SK-N-SH (cell line): ENCODE measurements at regions not wholly inside any gene's neighbourhood (a gene's known extent, or its start where the extent isn't known, plus 50 kb on each side); places are given as distances from the start of the nearest gene placed in this dataset.

ENCODE experiments used
- CTCF ChIA-PET: fragments of 300-600, 350-600 bp; formaldehyde crosslinking; extraction: SDS; loops from one replicate; lab custom pipeline; 2021; lab: Yijun Ruan, JAX
- POLR2A ChIA-PET: fragments of 350-600 bp; sonication (Branson Sonifier 250); formaldehyde crosslinking; extraction: SDS; loops from one replicate; lab custom pipeline; 2020; ENCODE audit warnings: antibody characterized with exemption, inconsistent platforms; lab: Yijun Ruan, JAX
- DNase-seq: peaks from one replicate; pipeline ENCODE4 v3.0.0; 2012
- H2AFZ ChIP-seq: fragments of 200-600 bp; sonication (generic); 2 replicates; pipeline ENCODE4 v1.8.1; 2016; ENCODE audit warnings: antibody characterized with exemption, mild to moderate bottlenecking, low read depth
- H3F3A ChIP-seq: fragments of 200-600 bp; sonication (generic); replicated peaks from 2 replicates; pipeline ENCODE3; 2016; ENCODE audit warnings: antibody characterized with exemption, mild to moderate bottlenecking; ENCODE audit not compliant: insufficient read depth
- H3K27ac ChIP-seq, 2 experiments: fragments of 200-500 bp in 1 of 2; fragments of 200-600 bp in 1 of 2; sonication (Bioruptor generic) in 1 of 2; sonication (generic), shearing (Covaris generic) in 1 of 2; 2 replicates each; pipeline versions ENCODE4 v1.5.1 to v1.6.1; 2014 to 2016; ENCODE audit warnings: low read depth in 2 of 2, inconsistent platforms in 1 of 2, low read length in 1 of 2, mild to moderate bottlenecking in 1 of 2, mixed read lengths in 1 of 2
- H3K27me3 ChIP-seq: fragments of 200-600 bp; sonication (generic), shearing (Covaris generic); 2 replicates; pipeline ENCODE4 v1.6.1; 2016; ENCODE audit warnings: mixed run types; ENCODE audit not compliant: insufficient read depth
- H3K36me3 ChIP-seq, 2 experiments: fragments of 200-500 bp in 1 of 2; fragments of 200-600 bp in 1 of 2; sonication (Bioruptor generic) in 1 of 2; sonication (generic) in 1 of 2; replicated peaks in 1 of 2; 2 replicates each; pipeline versions ENCODE3 to v1.5.1; 2014 to 2016; ENCODE audit warnings: low read length in 1 of 2, mild to moderate bottlenecking in 1 of 2; ENCODE audit not compliant: insufficient read depth in 2 of 2, control insufficient read depth in 1 of 2
- H3K4me1 ChIP-seq, 2 experiments: fragments of 200-500 bp in 1 of 2; fragments of 200-600 bp in 1 of 2; sonication (Bioruptor generic) in 1 of 2; sonication (generic), shearing (Covaris generic) in 1 of 2; 2 replicates each; pipeline versions ENCODE4 v1.5.1 to v1.6.1; 2014 to 2016; ENCODE audit warnings: low read depth in 1 of 2, low read length in 1 of 2, mixed run types in 1 of 2; ENCODE audit not compliant: insufficient read depth in 2 of 2, control insufficient read depth in 1 of 2
- H3K4me2 ChIP-seq: fragments of 200-600 bp; sonication (generic), shearing (Covaris generic); 2 replicates; pipeline ENCODE4 v1.6.1; 2017; ENCODE audit warnings: mixed run types
- H3K4me3 ChIP-seq, 2 experiments: fragments of 200-500 bp in 1 of 2; fragments of 200-600 bp in 1 of 2; sonication (Bioruptor generic) in 1 of 2; sonication (generic), shearing (Covaris generic) in 1 of 2; 2 replicates each; pipeline versions ENCODE4 v1.5.1 to v1.8.1; 2014 to 2016; ENCODE audit warnings: low read depth in 2 of 2, inconsistent platforms in 1 of 2, low read length in 1 of 2, mild to moderate bottlenecking in 1 of 2, mixed read lengths in 1 of 2, moderate library complexity in 1 of 2
- H3K79me2 ChIP-seq: fragments of 200-600 bp; sonication (generic); 2 replicates; pipeline ENCODE4 v1.8.1; 2017; ENCODE audit warnings: mild to moderate bottlenecking; ENCODE audit not compliant: insufficient read depth
- H3K9ac ChIP-seq: fragments of 200-600 bp; sonication (generic); 2 replicates; pipeline ENCODE4 v1.6.1; 2017; ENCODE audit warnings: mixed run types
- H3K9me2 ChIP-seq: fragments of 200-600 bp; sonication (generic); 2 replicates; pipeline ENCODE4 v1.6.1; 2017; ENCODE audit warnings: mixed run types
- H3K9me3 ChIP-seq: fragments of 200-600 bp; sonication (generic); 2 replicates; pipeline ENCODE4 v1.6.1; 2017; ENCODE audit warnings: mixed run types, mild to moderate bottlenecking, moderate library complexity
- H4K20me1 ChIP-seq: fragments of 200-600 bp; sonication (generic); 2 replicates; pipeline ENCODE4 v1.6.1; 2017; ENCODE audit warnings: mild to moderate bottlenecking, mixed run types; ENCODE audit not compliant: insufficient read depth
- CTCF ChIP-seq: fragments of 200-600 bp; sonication (generic); IDR thresholded peaks from 2 replicates; pipeline ENCODE4 v1.6.1; 2017; ENCODE audit warnings: antibody characterized with exemption, mild to moderate bottlenecking, moderate library complexity
- ELF1 ChIP-seq: IDR thresholded peaks from 2 replicates; pipeline ENCODE4 v1.4.0; 2012
- EP300 ChIP-seq, 2 experiments: IDR thresholded peaks; 2 replicates each; pipeline versions ENCODE4 v1.4.0 to v1.6.1; 2012; ENCODE audit warnings: borderline replicate concordance in 1 of 2, low read depth in 1 of 2, low read length in 1 of 2
- GABPA ChIP-seq: IDR thresholded peaks from 2 replicates; pipeline ENCODE4 v1.4.0; 2012; ENCODE audit warnings: low read depth, mild to moderate bottlenecking
- GATA2 ChIP-seq: sonication (generic); formaldehyde crosslinking; IDR thresholded peaks from 2 replicates; pipeline ENCODE4 v1.5.0; 2020; ENCODE audit warnings: mild to moderate bottlenecking, missing genetic modification reagents
- NFIC ChIP-seq: IDR thresholded peaks from 2 replicates; pipeline ENCODE4 v1.4.0; 2012; ENCODE audit warnings: borderline replicate concordance
- POLR2AphosphoS5 ChIP-seq: IDR thresholded peaks from 2 replicates; pipeline ENCODE4 v1.6.1; 2012; ENCODE audit warnings: low read depth, low read length
- RAD21 ChIP-seq: IDR thresholded peaks from 2 replicates; pipeline ENCODE4 v1.6.1; 2012; ENCODE audit warnings: mild to moderate bottlenecking, low read length
- RCOR1 ChIP-seq: fragments of 150-350 bp; IDR thresholded peaks from 2 replicates; pipeline ENCODE4 v1.6.1; 2017; ENCODE audit warnings: antibody characterized with exemption, low read length
- RXRA ChIP-seq: IDR thresholded peaks from 2 replicates; pipeline ENCODE4 v1.4.0; 2012; ENCODE audit warnings: low read depth, mild to moderate bottlenecking, borderline replicate concordance
- SMC3 ChIP-seq: IDR thresholded peaks from 2 replicates; pipeline ENCODE4 v1.6.1; 2012; ENCODE audit warnings: low read depth, low read length, improper control_type of control experiment
- TAF1 ChIP-seq: IDR thresholded peaks from 2 replicates; pipeline ENCODE4 v1.6.1; 2012; ENCODE audit warnings: low read depth, mild to moderate bottlenecking, low read length, moderate library complexity, borderline replicate concordance
- TEAD4 ChIP-seq: IDR thresholded peaks from 2 replicates; pipeline ENCODE4 v1.4.0; 2012; ENCODE audit warnings: mild to moderate bottlenecking, borderline replicate concordance; ENCODE audit not compliant: insufficient read depth
- YY1 ChIP-seq: IDR thresholded peaks from 2 replicates; pipeline ENCODE4 v1.4.0; 2012; ENCODE audit warnings: low read depth, mild to moderate bottlenecking
- WGBS: methylation state at CpG from one replicate; pipeline ENCODE4 v1.1.6; 2017; ENCODE audit warnings: low lambda C conversion rate; 5-methylcytosine and 5-hydroxymethylcytosine counted together
- TF ChIP-seq, protein P1 (sequence below): IDR thresholded peaks from 2 replicates; pipeline ENCODE4 v1.4.0; 2012; ENCODE audit warnings: low read depth, borderline replicate concordance
- TF ChIP-seq, protein P2 (sequence below): IDR thresholded peaks from 2 replicates; pipeline ENCODE4 v1.4.0; 2012; ENCODE audit warnings: low read depth, borderline replicate concordance
- TF ChIP-seq, protein P3 (sequence below): fragments of 150-350 bp; IDR thresholded peaks from 2 replicates; pipeline ENCODE4 v1.6.1; 2016; ENCODE audit warnings: mild to moderate bottlenecking, low read depth, low read length
- TF ChIP-seq, protein P4 (sequence below): IDR thresholded peaks from 2 replicates; pipeline ENCODE4 v1.4.0; 2012; ENCODE audit warnings: low read depth

- TF ChIP-seq, protein P1, sequence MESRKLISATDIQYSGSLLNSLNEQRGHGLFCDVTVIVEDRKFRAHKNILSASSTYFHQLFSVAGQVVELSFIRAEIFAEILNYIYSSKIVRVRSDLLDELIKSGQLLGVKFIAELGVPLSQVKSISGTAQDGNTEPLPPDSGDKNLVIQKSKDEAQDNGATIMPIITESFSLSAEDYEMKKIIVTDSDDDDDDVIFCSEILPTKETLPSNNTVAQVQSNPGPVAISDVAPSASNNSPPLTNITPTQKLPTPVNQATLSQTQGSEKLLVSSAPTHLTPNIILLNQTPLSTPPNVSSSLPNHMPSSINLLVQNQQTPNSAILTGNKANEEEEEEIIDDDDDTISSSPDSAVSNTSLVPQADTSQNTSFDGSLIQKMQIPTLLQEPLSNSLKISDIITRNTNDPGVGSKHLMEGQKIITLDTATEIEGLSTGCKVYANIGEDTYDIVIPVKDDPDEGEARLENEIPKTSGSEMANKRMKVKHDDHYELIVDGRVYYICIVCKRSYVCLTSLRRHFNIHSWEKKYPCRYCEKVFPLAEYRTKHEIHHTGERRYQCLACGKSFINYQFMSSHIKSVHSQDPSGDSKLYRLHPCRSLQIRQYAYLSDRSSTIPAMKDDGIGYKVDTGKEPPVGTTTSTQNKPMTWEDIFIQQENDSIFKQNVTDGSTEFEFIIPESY: no peak
- no peak for TF ChIP-seq TAF1
- TF ChIP-seq GATA2 (CRISPR knock-in tag): no peak
- TF ChIP-seq, protein P2, sequence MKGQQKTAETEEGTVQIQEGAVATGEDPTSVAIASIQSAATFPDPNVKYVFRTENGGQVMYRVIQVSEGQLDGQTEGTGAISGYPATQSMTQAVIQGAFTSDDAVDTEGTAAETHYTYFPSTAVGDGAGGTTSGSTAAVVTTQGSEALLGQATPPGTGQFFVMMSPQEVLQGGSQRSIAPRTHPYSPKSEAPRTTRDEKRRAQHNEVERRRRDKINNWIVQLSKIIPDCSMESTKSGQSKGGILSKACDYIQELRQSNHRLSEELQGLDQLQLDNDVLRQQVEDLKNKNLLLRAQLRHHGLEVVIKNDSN: no peak
These were observed 510.2 kb downstream of the KCNT2 start (continued) for GRCh38 chr1:196098000-196098399.

- DNase-seq: no peak
- TF ChIP-seq EP300 (IDR thresholded peaks at IDR 0.05; ENCODE audit: borderline replicate concordance in 1 of 2, low read depth in 1 of 2, low read length in 1 of 2) (no peak), RXRA (no peak), GABPA (no peak), RAD21 (no peak), TEAD4 (no peak)
- Histone ChIP-seq H3F3A (no peaks in the 10 kb centered on the region), H3K27me3 (no peaks in the 10 kb centered on the region), H3K4me1 (no peaks in the 10 kb centered on the region), H3K9me2 (no peaks in the 10 kb centered on the region), H3K4me2 (no peak overlapping the region), H3K9ac (no peak overlapping the region), H4K20me1 (no peaks in the 10 kb centered on the region), H3K36me3 (no peaks in the 10 kb centered on the region), H3K79me2 (no peaks in the 10 kb centered on the region), H2AFZ (no peak overlapping the region), H3K27ac (no peak overlapping the region), H3K4me3 (no peak overlapping the region), H3K9me3 (no peaks in the 10 kb centered on the region)
- 68% methylated on average over 1 of the region's 1 CpG for WGBS
- ChIA-PET POLR2A (no interaction called here), CTCF (no interaction called here)
These were observed 513.4 kb downstream of the KCNT2 start for GRCh38 chr1:196094821-196095220.

DNA sequence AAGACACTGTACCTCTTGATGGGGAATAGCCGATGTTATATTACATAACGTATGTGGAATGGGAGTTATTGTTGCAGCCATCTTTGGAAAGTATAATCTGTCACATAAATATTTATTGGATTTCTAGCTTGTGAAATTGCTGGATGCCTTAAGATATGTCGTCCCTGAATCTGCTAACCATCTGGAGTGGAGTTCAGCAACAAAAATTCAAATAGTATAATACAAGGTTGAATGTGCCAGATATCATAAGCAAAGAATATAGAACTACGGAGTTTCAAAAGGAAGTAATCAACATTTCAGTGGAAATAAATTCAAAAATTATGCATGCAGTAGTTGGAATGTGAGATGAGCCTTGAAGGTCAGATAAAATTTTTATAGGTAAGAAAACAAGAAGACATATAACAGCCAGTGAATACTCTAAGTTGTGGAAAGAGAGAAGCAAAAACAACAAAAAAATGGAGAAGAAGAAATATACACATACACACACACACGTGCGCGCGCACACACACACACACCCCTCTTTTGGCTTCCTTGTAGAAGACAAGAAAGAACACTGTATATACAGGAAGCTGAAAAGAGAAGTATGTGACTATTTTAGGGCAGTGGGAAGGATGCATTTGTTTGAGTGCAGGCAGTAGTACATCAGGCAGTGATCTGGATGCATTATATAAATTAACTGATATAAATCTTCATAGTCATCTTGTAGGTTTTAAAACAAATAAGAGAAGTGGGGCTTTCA lies 516.7 kb downstream of the KCNT2 start:
- no peaks in the 10 kb centered on the region for H3K9me3 ChIP-seq
- H4K20me1 ChIP-seq: no peaks in the 10 kb centered on the region
- no peak overlapping the region for H2AFZ ChIP-seq
- no peaks in the 10 kb centered on the region for H3K27me3 ChIP-seq
- ChIA-PET CTCF (interaction anchor here (1.0 to 1.2 kb wide), 2 partner anchors 13 to 57 kb away, joined by 3 to 4 read pairs; no protein-coding TSS in a partner anchor), POLR2A (no interaction called here)
- 86% methylated on average over 8 of the region's 8 CpGs for WGBS
- H3K9me2 ChIP-seq: no peaks in the 10 kb centered on the region
- no peak overlapping the region for H3K4me2 ChIP-seq
- H3K9ac ChIP-seq: no peak overlapping the region
- no peak overlapping the region for H3K27ac ChIP-seq
- no peaks in the 10 kb centered on the region for H3F3A ChIP-seq
- H3K4me3 ChIP-seq: no peak overlapping the region
- H3K79me2 ChIP-seq: no peaks in the 10 kb centered on the region
- H3K4me1 ChIP-seq: no peaks in the 10 kb centered on the region
- no peak for DNase-seq
- no peaks in the 10 kb centered on the region for H3K36me3 ChIP-seq
- TF ChIP-seq RAD21 (no peak), GATA2 (CRISPR knock-in tag) (no peak), YY1 (no peak), RCOR1 (no peak), NFIC (no peak), ELF1 (no peak), EP300 (IDR thresholded peaks at IDR 0.05; ENCODE audit: borderline replicate concordance in 1 of 2, low read depth in 1 of 2, low read length in 1 of 2) (no peak), CTCF (no peak), POLR2AphosphoS5 (no peak), SMC3 (no peak), GABPA (no peak)
- TF ChIP-seq, protein P2: no peak
- TF ChIP-seq, protein P3, sequence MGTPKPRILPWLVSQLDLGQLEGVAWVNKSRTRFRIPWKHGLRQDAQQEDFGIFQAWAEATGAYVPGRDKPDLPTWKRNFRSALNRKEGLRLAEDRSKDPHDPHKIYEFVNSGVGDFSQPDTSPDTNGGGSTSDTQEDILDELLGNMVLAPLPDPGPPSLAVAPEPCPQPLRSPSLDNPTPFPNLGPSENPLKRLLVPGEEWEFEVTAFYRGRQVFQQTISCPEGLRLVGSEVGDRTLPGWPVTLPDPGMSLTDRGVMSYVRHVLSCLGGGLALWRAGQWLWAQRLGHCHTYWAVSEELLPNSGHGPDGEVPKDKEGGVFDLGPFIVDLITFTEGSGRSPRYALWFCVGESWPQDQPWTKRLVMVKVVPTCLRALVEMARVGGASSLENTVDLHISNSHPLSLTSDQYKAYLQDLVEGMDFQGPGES: no peak
- TF ChIP-seq, protein P4, sequence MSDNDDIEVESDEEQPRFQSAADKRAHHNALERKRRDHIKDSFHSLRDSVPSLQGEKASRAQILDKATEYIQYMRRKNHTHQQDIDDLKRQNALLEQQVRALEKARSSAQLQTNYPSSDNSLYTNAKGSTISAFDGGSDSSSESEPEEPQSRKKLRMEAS: no peak
